Ectodermal cell (in vitro differentiated cells): ENCODE measurements at regions not wholly inside any gene's neighbourhood (a gene's known extent, or its start where the extent isn't known, plus 50 kb on each side); places are given as distances from the start of the nearest gene placed in this dataset.

ENCODE experiments used
- H3K27ac ChIP-seq: 2 replicates; pipeline ENCODE4 v1.7.0; 2013; ENCODE audit warnings: mild to moderate bottlenecking, low read depth, low read length; ENCODE audit not compliant: insufficient read depth, poor library complexity, severe bottlenecking
- H3K27me3 ChIP-seq: 2 replicates; pipeline ENCODE4 v1.7.0; 2013; ENCODE audit warnings: mild to moderate bottlenecking, low read length; ENCODE audit not compliant: insufficient read depth, control insufficient read depth, poor library complexity, severe bottlenecking
- H3K36me3 ChIP-seq: one replicate; pipeline ENCODE4 v1.7.0; 2013; ENCODE audit warnings: low read length; ENCODE audit not compliant: control insufficient read depth, insufficient read depth
- H3K4me1 ChIP-seq: one replicate; pipeline ENCODE4 v1.7.0; 2013; ENCODE audit warnings: low read length; ENCODE audit not compliant: control insufficient read depth, insufficient read depth
- H3K4me3 ChIP-seq: 2 replicates; pipeline ENCODE4 v1.7.0; 2013; ENCODE audit warnings: low read depth, low read length, control low read depth; ENCODE audit not compliant: insufficient read depth
- H3K9me3 ChIP-seq: 2 replicates; pipeline ENCODE4 v1.7.0; 2013; ENCODE audit warnings: mild to moderate bottlenecking, low read length, moderate library complexity; ENCODE audit not compliant: control insufficient read depth
- WGBS, 2 experiments: methylation state at CpG; one replicate each; pipeline ENCODE4 v1.1.7; 2013; ENCODE audit warnings: missing lambda C conversion rate in 2 of 2; 5-methylcytosine and 5-hydroxymethylcytosine counted together

GRCh38 chr16:63592852-63593251 lies 1529.0 kb downstream of the CDH11 start:
- WGBS, 2 experiments: 96 to 100% methylated on average over 1 to 2 of the region's 3 CpGs

GRCh38 chr16:63581570-63581969 lies 1540.3 kb downstream of the CDH11 start:
- Histone ChIP-seq H3K27ac (no peak overlapping the region), H3K36me3 (no peaks in the 10 kb centered on the region), H3K27me3 (no peaks in the 10 kb centered on the region), H3K9me3 (no peaks in the 10 kb centered on the region), H3K4me1 (peaks cover 10% of the 10 kb centered on the region), H3K4me3 (no peak overlapping the region)
- WGBS, 2 experiments: 85 to 88% methylated on average over 5 of the region's 5 CpGs

More at GRCh38 chr16:63592852-63593251, 1529.0 kb downstream of the CDH11 start:
- Histone ChIP-seq H3K27me3 (no peaks in the 10 kb centered on the region), H3K4me3 (no peak overlapping the region), H3K4me1 (no peaks in the 10 kb centered on the region), H3K9me3 (no peaks in the 10 kb centered on the region), H3K36me3 (no peaks in the 10 kb centered on the region), H3K27ac (no peak overlapping the region)

GRCh38 chr16:63578791-63579190 lies 1542.6 kb upstream of the CDH8 start:
- Histone ChIP-seq H3K4me1 (peaks cover 18% of the 10 kb centered on the region), H3K27me3 (no peaks in the 10 kb centered on the region), H3K9me3 (no peaks in the 10 kb centered on the region), H3K4me3 (no peak overlapping the region), H3K27ac (no peak overlapping the region), H3K36me3 (no peaks in the 10 kb centered on the region)
- WGBS, 2 experiments: 83 to 88% methylated on average over 1 of the region's 1 CpG

- no peaks in the 10 kb centered on the region for H3K36me3 ChIP-seq
- peak overlapping the region; percentile 9 for H3K27ac ChIP-seq
- peaks cover 18% of the 10 kb centered on the region for H3K4me1 ChIP-seq
- no peaks in the 10 kb centered on the region for H3K27me3 ChIP-seq
- no peak overlapping the region for H3K4me3 ChIP-seq
- H3K9me3 ChIP-seq: no peaks in the 10 kb centered on the region
These were observed 1541.7 kb upstream of the CDH8 start for GRCh38 chr16:63577891-63578290.

- Histone ChIP-seq H3K4me1 (peaks cover 18% of the 10 kb centered on the region), H3K4me3 (no peak overlapping the region), H3K27me3 (no peaks in the 10 kb centered on the region), H3K27ac (no peak overlapping the region), H3K9me3 (no peaks in the 10 kb centered on the region), H3K36me3 (no peaks in the 10 kb centered on the region)
- 0 to 7% methylated on average over 1 of the region's 1 CpG for WGBS, 2 experiments
These were observed 1538.8 kb upstream of the CDH8 start for GRCh38 chr16:63575041-63575440.

GRCh38 chr16:63568164-63568563 lies 1531.9 kb upstream of the CDH8 start:
- H3K27ac ChIP-seq: peak overlapping the region; percentile 36
- H3K4me3 ChIP-seq: no peak overlapping the region
- H3K27me3 ChIP-seq: no peaks in the 10 kb centered on the region
- H3K36me3 ChIP-seq: no peaks in the 10 kb centered on the region
- H3K9me3 ChIP-seq: no peaks in the 10 kb centered on the region
- 32 to 33% methylated on average over 3 of the region's 3 CpGs for WGBS, 2 experiments
- H3K4me1 ChIP-seq: peaks cover 17% of the 10 kb centered on the region

GRCh38 chr16:63563819-63564505 lies 1527.7 kb upstream of the CDH8 start:
- no peaks in the 10 kb centered on the region for H3K36me3 ChIP-seq
- WGBS, 2 experiments: no CpG with 5 or more reads among the region's 1 CpG
- peaks cover 17% of the 10 kb centered on the region for H3K4me1 ChIP-seq
- H3K27me3 ChIP-seq: no peaks in the 10 kb centered on the region
- peaks cover 3% of the 10 kb centered on the region for H3K9me3 ChIP-seq
- H3K4me3 ChIP-seq: no peak overlapping the region
- H3K27ac ChIP-seq: no peak overlapping the region

- H3K36me3 ChIP-seq: no peaks in the 10 kb centered on the region
- no peak overlapping the region for H3K27ac ChIP-seq
- H3K27me3 ChIP-seq: no peaks in the 10 kb centered on the region
- WGBS, 2 experiments: 93 to 97% methylated on average over 1 of the region's 1 CpG
- H3K4me3 ChIP-seq: no peak overlapping the region
- H3K4me1 ChIP-seq: no peaks in the 10 kb centered on the region
- no peaks in the 10 kb centered on the region for H3K9me3 ChIP-seq
These were observed 1517.7 kb upstream of the CDH8 start for GRCh38 chr16:63553980-63554379.

- H3K27ac ChIP-seq: no peak overlapping the region
- H3K4me1 ChIP-seq: peaks cover 2% of the 10 kb centered on the region
- no peaks in the 10 kb centered on the region for H3K9me3 ChIP-seq
- 100% methylated on average over 1 to 2 of the region's 2 CpGs for WGBS, 2 experiments
- no peaks in the 10 kb centered on the region for H3K27me3 ChIP-seq
- no peaks in the 10 kb centered on the region for H3K36me3 ChIP-seq
- H3K4me3 ChIP-seq: no peak overlapping the region
These were observed 1503.0 kb upstream of the CDH8 start for GRCh38 chr16:63539276-63539675.

GRCh38 chr16:63530974-63531373 lies 1494.7 kb upstream of the CDH8 start:
- 94 to 95% methylated on average over 3 to 4 of the region's 4 CpGs for WGBS, 2 experiments
- H3K27ac ChIP-seq: no peak overlapping the region
- no peaks in the 10 kb centered on the region for H3K36me3 ChIP-seq
- no peaks in the 10 kb centered on the region for H3K27me3 ChIP-seq
- H3K9me3 ChIP-seq: no peaks in the 10 kb centered on the region
- H3K4me3 ChIP-seq: no peak overlapping the region
- H3K4me1 ChIP-seq: no peaks in the 10 kb centered on the region

- H3K4me1 ChIP-seq: no peaks in the 10 kb centered on the region
- H3K27me3 ChIP-seq: no peaks in the 10 kb centered on the region
- no peak overlapping the region for H3K4me3 ChIP-seq
- WGBS, 2 experiments: 50 to 64% methylated on average over 1 to 2 of the region's 2 CpGs
- H3K9me3 ChIP-seq: no peaks in the 10 kb centered on the region
- no peak overlapping the region for H3K27ac ChIP-seq
- H3K36me3 ChIP-seq: no peaks in the 10 kb centered on the region
These were observed 1494.0 kb upstream of the CDH8 start for GRCh38 chr16:63530208-63530607.
